ENCODE measurements at regions not wholly inside any gene's neighbourhood (a gene's known extent, or its start where the extent isn't known, plus 50 kb on each side); places are given as distances from the start of the nearest gene placed in this dataset.
A peak's percentile ranks its signal among the peaks of the same experiment; 100 is the strongest.

DNA sequence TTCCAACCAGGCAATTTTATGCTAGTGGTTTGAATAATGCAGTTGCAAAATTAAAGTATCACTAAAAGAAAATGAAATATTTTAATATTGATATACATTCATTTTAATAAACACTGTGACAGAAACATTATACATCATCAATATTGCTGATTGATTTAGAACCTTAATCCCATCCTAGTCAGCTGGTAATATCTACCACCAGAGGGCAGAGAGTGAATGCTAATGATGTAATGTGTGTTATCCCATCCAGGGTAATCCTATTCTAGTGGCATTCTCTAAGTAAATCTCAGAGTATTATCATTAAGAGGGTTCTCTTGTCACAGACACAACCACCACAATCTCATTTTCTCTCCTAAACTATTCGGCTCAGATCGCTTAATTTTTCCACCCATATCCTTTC, 477.4 kb downstream of the CPS1 start:
- no peak for DNase-seq (ENCODE audit: low spot score)
- intact Hi-C loops (cut with DNase I) = no loop called here

DNA sequence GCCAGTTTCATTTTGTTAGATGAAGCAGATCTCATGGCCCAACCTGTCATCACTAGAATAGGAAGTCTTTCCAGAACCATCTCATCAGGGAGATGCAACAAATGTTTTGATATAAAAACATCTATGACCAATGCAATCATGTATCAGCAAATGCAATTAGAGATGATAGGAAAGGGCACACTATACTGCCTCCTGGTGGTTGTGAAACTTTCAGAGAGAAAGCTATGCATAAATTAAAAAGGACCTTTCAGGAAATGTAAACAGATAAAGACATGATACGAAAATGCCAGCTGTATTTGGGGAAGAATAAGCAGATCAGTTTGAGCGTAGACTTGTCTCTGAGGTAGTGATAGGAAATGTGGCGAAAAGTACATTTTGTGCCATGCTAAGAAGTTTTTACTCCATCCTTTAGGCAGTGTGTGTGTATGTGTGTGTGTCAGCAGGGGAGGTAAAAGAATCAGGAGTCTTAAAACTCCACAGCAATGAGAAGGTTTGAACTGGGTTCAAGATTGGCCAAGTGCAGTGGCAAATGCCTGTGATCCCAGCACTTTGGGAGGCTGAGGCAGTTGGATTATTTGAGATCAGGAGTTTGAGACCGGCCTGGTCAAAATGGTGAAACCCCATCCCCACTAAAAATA, 479.3 kb downstream of the CPS1 start:
- no peak for DNase-seq (ENCODE audit: low spot score)
- intact Hi-C loops (cut with DNase I) = no loop called here

- intact Hi-C loops (cut with DNase I) = no loop called here
- DNase-seq (ENCODE audit: low spot score) = no peak
These were observed 488.6 kb downstream of the CPS1 start for GRCh38 chr2:211045025-211045424.

DNA sequence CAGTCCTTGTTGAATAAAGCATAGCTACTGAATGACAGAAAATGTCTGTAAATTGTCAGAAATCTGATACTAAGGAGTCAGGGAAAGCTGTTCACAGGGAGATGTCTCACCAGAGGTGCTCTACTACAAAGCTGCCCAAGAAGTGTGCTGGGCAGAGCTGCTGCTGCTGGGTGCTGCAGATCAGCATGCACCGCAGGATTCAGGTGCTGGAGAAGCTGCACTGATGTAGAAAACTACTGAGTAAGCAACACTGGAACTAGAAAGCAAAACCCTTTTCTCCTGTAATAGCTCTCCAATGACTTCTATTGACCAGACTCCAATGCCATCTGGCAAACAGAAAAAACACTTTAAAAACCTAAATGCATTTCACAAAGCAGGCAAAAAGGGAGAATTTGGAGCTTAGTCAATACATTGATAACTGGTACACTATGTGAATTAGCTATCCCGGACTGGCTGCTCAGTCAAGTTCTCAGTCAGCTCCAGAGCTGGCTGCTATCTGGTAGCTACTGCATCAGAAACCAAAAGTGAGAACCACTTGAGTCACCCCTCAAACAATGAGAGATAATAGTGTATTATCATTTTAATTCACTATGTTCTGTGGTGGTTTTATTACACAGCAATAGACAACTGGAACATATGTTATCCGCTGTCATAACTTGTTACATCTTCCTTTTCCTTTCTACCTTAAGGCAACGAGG, 493.1 kb downstream of the CPS1 start:
- intact Hi-C loops (cut with DNase I) = no loop called here
- no peak for DNase-seq (ENCODE audit: low spot score)

- intact Hi-C loops (cut with DNase I) = no loop called here
- no peak for DNase-seq (ENCODE audit: low spot score)
These were observed 499.0 kb downstream of the CPS1 start for GRCh38 chr2:211055438-211055837.

DNA sequence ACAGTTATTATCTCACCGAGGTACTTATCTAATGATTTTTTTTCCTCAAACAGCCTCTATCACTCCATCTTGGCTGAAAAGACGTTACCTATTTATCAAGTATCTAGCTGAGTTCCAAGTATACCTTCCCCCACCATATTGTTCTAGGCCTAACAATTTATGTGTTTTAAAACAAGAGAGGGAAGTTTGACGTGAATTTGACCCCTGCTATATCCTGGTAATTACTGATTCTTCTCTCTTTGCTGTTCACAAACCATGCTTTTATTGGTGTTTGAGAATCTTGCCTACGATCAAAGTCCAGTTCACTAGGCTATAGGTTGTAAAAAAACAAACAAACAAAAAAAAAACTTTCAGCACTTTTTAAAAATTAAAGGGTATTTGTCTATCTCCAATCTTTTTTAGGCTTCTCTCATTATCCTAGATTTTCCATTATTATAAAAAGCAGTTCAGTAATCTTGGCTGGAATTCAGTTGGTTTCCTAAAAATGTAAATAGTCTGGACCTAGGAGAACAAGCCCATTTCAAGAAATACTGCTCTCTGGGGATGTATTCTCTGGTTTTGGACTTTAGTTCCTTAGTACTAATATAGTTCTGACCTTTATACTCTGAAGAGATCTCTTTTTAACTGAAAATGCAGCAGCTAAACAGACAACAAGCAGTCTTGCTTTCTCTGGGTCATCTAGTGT, 505.4 kb downstream of the CPS1 start:
- no peak for DNase-seq (ENCODE audit: low spot score)

DNA sequence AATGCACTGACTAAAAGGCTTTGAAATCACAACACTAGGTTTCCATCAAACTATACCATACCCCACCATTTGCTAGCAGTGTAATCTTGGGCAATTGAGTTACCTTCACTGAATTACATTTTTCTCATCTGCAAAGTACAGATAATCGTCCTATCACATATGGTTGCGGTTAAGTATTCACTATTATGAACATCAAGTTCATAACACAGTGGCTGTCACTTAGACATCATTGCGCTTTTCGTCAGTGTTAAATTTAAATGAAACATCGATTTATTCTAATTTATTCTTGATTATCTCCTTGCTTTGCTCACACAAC, 505.9 kb downstream of the CPS1 start:
- DNase-seq (ENCODE audit: low spot score) = no peak
- intact Hi-C loops (cut with DNase I) = no loop called here

More for the DNA sequence above, 505.4 kb downstream of the CPS1 start:
- intact Hi-C loops (cut with DNase I) = no loop called here

GRCh38 chr2:211067029-211067428, 510.6 kb downstream of the CPS1 start:
- intact Hi-C loops (cut with DNase I) = no loop called here
- DNase-seq (ENCODE audit: low spot score) = no peak

GRCh38 chr2:211068108-211068780, 511.8 kb downstream of the CPS1 start:
- intact Hi-C loops (cut with DNase I) = no loop called here
- DNase-seq (ENCODE audit: low spot score) = no peak

DNA sequence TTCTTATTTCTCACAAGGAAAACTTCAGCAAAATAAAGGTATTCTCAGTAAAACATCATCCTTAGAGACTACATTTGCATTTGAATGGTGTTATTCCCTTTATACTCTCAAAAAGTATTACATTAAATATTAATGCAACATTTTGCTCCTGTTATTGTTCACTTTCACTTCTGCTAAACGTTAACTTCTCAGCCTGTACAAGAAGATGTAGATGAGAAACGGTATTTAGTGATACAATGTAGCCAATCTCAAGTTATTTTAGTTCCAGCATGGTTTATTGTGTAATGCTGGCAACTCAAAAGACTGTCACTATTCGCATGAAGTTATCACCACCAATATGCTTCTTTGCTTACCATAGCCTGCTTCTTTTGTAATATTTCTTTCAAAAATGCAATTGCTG, 514.1 kb downstream of the CPS1 start:
- no peak for DNase-seq (ENCODE audit: low spot score)
- intact Hi-C loops (cut with DNase I) = no loop called here

GRCh38 chr2:211077216-211077767, 520.9 kb downstream of the CPS1 start:
- intact Hi-C loops (cut with DNase I) = no loop called here

DNA sequence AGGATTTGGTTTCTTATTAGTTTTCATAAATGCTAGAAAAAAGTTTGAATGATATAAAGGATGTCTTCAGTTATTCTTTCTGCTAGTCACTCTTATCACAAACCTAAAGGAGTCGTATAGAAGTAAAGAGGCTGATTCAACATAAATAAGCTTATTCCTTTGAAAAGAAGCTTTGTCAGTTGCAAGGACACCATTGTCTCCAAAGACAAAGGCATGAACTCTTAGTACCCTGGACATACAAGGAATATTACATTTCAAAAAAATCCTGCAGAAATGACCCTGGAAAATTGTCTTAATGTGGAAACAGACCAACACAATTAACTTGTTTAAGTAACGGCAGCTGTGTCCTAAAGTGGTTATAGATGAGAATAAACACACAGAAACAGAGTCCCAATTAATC, 528.0 kb downstream of the CPS1 start:
- intact Hi-C loops (cut with DNase I) = no loop called here
- no peak for DNase-seq (ENCODE audit: low spot score)

More at GRCh38 chr2:211077216-211077767, 520.9 kb downstream of the CPS1 start:
- no peak for DNase-seq (ENCODE audit: low spot score)

GRCh38 chr2:211085056-211085680, 528.8 kb downstream of the CPS1 start:
- no peak for DNase-seq (ENCODE audit: low spot score)
- intact Hi-C loops (cut with DNase I) = no loop called here

- no peak for DNase-seq (ENCODE audit: low spot score)
- intact Hi-C loops (cut with DNase I) = no loop called here
These were observed 529.6 kb downstream of the CPS1 start for GRCh38 chr2:211086049-211086448.

- intact Hi-C loops (cut with DNase I) = no loop called here
- DNase-seq (ENCODE audit: low spot score) = no peak
These were observed 532.7 kb downstream of the CPS1 start for GRCh38 chr2:211089127-211089526.

DNA sequence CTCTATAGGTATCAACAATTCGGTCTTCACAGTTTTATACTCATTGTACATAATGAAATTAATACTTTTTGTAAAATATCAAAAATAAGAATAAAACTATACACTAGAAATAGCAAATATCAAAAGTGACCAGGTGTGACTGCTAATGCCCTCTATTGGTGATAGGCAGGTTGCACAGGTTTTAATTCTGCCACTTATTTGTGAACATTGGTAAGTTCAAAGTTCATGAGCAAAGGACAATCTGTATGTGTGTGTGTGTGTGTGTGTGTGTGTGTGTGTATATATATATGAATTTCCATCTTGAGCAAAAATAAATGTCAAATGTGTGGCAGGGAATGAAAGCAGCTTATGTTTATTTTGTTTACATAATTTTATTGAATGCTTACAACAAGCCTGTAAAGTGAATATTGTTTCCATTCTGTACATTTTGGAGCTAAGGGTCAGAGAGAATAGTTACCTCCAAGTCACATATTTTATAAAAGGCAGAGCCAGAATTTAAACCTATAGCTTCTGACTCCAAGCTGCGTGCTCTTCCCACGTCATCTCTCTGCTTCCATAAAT, 537.4 kb downstream of the CPS1 start:
- no peak for DNase-seq (ENCODE audit: low spot score)
- intact Hi-C loops (cut with DNase I) = no loop called here

- intact Hi-C loops (cut with DNase I) = no loop called here
- peak; percentile 40 for DNase-seq (ENCODE audit: low spot score)
These were observed 547.6 kb downstream of the CPS1 start for GRCh38 chr2:211103989-211104388.

DNA sequence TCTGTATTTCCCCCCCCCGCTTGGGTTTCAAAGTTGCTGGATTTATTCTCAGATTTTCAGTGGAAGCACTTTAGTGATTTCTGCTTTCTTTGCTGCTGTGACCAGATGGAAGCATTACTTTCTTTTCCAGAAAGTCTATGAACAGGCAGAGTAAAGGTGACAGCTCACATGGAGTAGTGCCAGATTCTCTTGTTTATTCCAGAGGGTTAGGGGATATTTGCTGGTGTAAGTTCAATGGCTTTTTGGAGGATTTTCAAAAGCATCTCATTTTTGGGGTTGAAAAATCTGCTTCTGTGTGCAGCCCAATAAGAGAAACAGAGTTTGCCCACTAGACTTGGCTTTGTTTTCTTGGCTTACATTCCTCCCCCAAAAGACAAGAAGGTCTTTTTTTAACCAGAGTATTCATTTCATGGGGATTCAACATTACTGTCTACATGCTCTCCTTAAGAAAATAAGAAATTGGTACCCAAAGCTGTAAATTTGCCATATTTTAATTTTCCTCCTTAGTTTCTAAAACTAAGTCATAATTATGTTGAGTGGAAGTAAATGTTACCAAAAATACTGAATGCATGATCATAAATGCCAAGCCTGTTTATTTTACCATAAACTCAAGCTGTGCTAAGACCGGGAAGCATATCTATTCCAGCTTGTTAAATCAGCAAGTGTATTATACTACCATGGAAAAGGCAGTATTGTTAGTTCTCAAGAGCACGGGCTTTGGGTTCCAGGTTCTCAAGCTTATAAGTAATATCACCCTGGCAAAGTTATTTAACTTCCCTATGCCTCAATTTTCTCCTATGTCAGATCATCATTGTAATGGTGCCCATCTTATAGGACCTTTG, 557.2 kb downstream of the CPS1 start:
- DNase-seq (ENCODE audit: low spot score) = no peak
- intact Hi-C loops (cut with DNase I) = no loop called here

Data from posterior vena cava (tissue), 2 donors.